Islet of Langerhans (tissue), 1 donor: ENCODE measurements at regions not wholly inside any gene's neighbourhood (a gene's known extent, or its start where the extent isn't known, plus 50 kb on each side); places are given as distances from the start of the nearest gene placed in this dataset.
"Not testable (repeated sequence)": the region's sequence is repeated elsewhere in the genome, so short reads cannot be mapped to it uniquely, and the experiment has no call there.

Experiments
- FAIRE-seq: peaks from one replicate; lab custom pipeline; 2011; peaks lifted over from hg19 to GRCh38; lab: Jason Lieb, UNC

GRCh38 chr3:24687671-24688070 is 193.0 kb upstream of the THRB start:
- FAIRE-seq = no peak

GRCh38 chr3:24688446-24689148 is 193.9 kb upstream of the THRB start:
- FAIRE-seq = no peak

- FAIRE-seq = no peak
Measured at GRCh38 chr3:24689353-24689752, 194.7 kb upstream of the THRB start.

GRCh38 chr3:24690777-24691176 is 196.1 kb upstream of the THRB start:
- FAIRE-seq = no peak

GRCh38 chr3:24699078-24699477 is 204.4 kb upstream of the THRB start:
- not testable (repeated sequence) for FAIRE-seq

GRCh38 chr3:24704496-24704895 is 209.8 kb upstream of the THRB start:
- FAIRE-seq = no peak

- no peak for FAIRE-seq
Measured at GRCh38 chr3:24707936-24708335, 213.3 kb upstream of the THRB start.

GRCh38 chr3:24709956-24710355 is 215.3 kb upstream of the THRB start:
- no peak for FAIRE-seq

- no peak for FAIRE-seq
Measured at GRCh38 chr3:24713516-24713915, 218.9 kb upstream of the THRB start.

GRCh38 chr3:24714436-24714835 is 219.8 kb upstream of the THRB start:
- FAIRE-seq = no peak

GRCh38 chr3:24715171-24715792 is 220.6 kb upstream of the THRB start:
- no peak for FAIRE-seq

GRCh38 chr3:24722087-24722486 is 227.4 kb upstream of the THRB start:
- no peak for FAIRE-seq

- FAIRE-seq = no peak
Measured at GRCh38 chr3:24725514-24726255, 231.0 kb upstream of the THRB start.

GRCh38 chr3:24726423-24726822 is 231.8 kb upstream of the THRB start:
- FAIRE-seq = no peak

- no peak for FAIRE-seq
Measured at GRCh38 chr3:24730173-24730572, 235.5 kb upstream of the THRB start.

GRCh38 chr3:24734019-24734418 is 239.4 kb upstream of the THRB start:
- no peak for FAIRE-seq

- FAIRE-seq = no peak
Measured at GRCh38 chr3:24736701-24737100, 242.1 kb upstream of the THRB start.

- no peak for FAIRE-seq
Measured at GRCh38 chr3:24740326-24740725, 245.7 kb upstream of the THRB start.

GRCh38 chr3:24741506-24741905 is 246.9 kb upstream of the THRB start:
- no peak for FAIRE-seq

- FAIRE-seq = no peak
Measured at GRCh38 chr3:24748520-24748919, 253.9 kb upstream of the THRB start.

- FAIRE-seq = no peak
Measured at GRCh38 chr3:24751020-24751419, 256.4 kb upstream of the THRB start.

GRCh38 chr3:24756101-24756888 is 261.6 kb upstream of the THRB start:
- no peak for FAIRE-seq

- FAIRE-seq = no peak
Measured at GRCh38 chr3:24763393-24763792, 268.7 kb upstream of the THRB start.
